NCI-H2081 treated with DMSO at 0.1 percent for 48 hours (cell line): ENCODE measurements at regions not wholly inside any gene's neighbourhood (a gene's known extent, or its start where the extent isn't known, plus 50 kb on each side); places are given as distances from the start of the nearest gene placed in this dataset.

Source experiments
- DNase-seq: peaks from one replicate; lab custom pipeline; 2025; lab: John Stamatoyannopoulos, UW

DNA sequence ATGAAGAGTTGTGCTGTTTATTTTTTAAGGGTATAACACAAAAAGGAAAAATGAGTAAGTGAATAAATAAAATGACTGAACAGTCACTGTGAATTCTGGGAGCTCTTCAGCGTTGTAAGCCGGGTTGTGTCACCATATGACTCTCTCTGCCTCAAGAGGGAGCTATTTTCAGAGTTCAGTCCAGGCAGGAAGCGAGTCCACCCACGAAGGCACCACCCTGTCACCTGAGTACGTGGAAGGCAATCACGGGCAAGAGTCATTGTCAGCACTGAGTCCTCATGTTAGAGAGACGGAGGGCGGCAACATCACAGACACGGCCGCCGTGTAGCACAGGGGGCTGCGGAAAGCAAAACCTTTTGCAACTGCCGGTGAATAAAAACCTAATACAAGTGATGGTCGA lies 227.6 kb downstream of the UTP18 start:
- DNase-seq = no peak

- DNase-seq = no peak
Measured at GRCh38 chr17:51491416-51491815, 231.1 kb downstream of the UTP18 start.

DNA sequence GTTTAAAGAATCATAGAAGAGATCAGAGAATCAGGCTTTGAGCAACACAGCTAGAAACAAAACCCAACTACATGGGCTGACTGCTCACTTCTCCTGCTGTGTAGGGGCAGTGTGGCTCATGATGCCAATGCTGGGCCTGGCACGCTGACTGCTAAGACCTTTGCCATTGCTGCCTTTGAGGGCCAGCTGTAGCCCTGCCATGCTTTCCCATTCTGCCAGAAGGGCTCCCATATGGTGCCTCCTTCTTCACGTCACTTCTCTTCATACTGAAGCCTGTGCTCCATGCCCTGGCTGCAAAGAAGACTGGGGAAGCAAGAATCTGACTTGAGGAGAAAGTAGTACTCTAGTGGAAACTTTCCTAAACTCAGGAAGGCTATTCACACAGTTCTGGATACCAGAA lies 232.9 kb downstream of the UTP18 start:
- no peak for DNase-seq

DNA sequence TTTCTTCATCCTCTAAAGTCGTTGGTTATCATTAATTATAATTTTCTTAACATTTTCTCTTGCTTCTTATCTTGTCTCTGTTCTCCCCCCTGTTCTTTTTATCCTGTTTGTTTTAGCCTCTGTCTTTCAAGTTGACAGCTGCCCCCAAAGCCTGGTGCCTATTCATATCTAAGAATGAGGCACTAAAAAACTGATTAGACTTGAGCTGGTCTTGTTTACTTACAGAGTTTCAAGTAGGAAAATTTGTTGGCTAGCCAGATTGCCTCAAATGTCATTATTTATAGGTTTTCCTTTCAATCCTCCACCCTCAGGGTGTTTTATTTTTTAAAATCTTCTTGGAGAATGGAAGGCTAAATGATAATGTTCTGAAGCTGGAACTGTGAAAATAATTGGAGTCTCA lies 236.0 kb downstream of the UTP18 start:
- DNase-seq = no peak

DNA sequence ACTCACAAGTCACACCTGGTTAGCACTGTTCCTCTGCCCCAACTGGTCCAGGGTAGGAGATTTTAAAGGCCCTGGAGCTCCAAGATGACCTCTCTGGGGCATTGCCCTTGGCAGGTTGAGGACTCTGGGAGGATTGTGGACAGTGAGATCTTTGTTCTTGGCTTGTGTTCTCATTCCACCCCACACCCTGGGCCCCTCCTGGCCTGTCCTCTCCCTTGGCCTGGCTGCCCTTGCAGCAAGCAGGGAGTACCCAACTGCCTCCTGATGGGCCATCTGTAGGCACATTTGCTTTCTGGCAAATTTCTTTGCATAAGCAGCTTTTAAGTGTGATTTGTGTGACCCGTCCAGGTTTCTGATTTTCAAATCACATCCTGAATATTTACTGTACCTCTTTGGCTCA lies 239.6 kb downstream of the UTP18 start:
- DNase-seq = no peak

DNA sequence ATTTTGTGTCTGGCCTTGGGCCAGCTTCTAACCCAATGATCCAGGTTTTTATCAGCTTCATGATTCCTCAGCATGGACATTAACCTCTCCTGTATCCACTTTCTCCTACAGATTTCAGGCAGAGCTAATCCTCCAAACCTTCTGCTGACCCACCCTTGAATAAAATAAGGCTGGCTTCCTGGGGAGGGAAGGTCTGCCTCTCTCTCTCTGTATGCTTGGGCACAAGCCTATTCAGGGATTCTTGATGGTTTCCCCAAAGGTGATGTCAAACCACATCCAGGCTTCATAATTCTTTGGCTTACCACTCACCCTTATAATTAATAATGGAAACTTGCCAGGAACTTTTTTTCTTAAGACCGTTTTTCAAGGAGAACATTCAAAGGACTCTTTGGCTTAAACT lies 240.1 kb downstream of the UTP18 start:
- no peak for DNase-seq

- no peak for DNase-seq
Measured at GRCh38 chr17:51505450-51505849, 245.1 kb downstream of the UTP18 start.

DNA sequence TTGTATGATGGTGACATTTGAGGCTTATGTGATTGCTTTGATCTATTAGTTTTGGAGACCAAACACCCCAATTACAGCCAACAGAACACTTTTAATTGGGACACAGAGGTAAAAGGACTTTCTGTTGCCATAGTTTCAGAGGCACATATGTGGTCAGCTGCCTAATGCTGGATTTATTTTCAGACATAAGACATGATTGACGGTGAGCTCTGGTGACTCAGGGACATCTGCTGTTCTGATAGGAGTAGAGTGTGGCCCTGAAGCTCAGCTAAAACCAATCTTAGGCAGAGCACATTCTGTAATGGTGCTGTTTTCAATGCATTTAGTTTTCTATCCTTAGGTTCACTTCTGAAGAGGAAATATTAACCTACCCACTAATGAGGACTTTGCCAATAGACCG lies 247.1 kb downstream of the UTP18 start:
- peak; percentile 29 for DNase-seq

- no peak for DNase-seq
Measured at GRCh38 chr17:51508048-51508447, 247.7 kb downstream of the UTP18 start.

DNA sequence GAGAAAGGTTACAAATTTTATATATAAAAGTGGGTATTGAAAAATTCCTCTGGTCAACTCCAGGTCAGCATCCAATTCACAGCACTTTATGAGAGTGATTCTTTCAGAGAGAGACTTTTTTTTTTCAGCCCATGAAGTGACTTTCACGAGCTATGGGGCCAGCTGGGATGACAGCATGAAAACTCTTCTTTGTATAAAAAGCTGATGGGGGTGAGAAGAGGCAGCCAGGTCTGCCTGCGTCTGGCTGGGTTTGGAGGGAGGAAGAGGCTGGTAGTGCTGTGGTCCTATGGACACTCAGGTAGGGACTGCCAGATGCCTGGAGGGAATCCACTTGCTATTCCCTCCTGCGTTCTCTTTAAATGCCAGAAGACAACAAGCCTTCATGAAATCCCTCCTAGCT lies 250.6 kb downstream of the UTP18 start:
- no peak for DNase-seq

DNA sequence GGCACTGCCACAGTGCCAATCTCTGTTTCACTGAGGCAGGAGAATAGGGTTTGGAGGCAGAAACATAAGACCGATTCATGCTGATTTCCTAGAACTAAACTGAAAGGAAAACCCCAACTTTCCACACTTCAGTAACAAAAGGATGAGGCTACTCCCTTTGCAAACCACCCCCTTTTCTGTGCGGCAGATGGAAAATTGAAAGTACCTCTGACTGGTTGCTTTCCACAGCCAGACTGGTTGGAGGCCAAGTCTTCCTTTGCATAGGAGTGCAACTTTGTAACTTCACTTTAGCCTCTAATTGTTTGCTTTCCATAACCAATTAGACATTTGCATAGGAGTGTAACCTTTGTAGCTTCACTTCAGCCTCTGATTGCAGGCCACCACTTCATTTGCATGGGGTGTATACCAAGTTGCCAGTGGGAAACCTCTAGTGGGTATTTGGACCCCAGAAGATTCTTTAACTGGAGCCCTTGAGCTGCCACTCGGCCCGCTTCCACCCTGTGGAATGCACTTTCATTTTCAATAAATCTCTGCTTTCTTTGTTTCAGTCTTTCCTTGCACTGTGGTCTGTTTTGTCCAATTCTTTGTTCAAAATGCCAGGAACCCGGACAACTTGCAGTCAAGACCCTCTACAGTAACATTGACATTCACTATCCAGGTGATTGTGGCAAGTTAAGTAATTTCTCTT lies 252.0 kb downstream of the UTP18 start:
- DNase-seq = no peak

DNA sequence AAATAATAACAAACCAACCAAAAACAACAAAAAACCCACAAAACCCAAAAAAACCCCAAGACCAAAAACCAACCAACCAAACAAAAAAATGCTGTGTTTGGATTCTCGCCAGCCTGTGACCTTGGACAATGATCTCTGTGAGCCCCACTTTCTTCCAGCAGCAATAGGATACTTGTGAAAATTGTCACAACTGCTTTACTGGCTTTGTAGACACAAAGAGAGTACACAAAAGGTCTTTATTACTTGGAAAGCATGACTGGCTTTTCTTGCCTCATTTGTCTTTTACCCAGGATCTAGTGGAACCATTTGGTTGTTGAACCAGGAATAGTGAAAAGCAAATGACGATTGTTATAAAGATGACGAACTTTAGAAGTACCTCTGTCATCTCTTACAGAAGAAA lies 256.6 kb downstream of the UTP18 start:
- no peak for DNase-seq

GRCh38 chr17:51524524-51524923 lies 264.2 kb downstream of the UTP18 start:
- no peak for DNase-seq

DNA sequence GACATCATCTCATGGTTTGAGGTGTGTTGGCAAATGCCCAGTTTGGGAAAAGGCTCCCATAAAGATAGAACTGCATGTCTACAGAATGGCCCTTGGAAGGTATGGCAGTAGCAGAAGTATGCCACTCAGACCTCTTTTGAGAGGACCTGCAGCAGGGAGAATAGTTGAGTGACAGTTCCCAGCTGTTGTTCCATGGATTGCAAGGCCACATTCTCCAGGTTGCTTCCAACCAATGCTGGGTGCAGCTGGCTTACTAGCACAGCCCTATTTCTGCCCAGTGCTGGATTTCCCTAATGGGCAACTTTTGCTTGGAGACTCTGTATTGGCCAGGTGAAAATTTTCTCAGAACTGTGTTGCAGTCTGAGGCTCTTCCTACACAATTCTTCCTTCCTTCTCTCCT lies 266.2 kb downstream of the UTP18 start:
- DNase-seq = no peak

- no peak for DNase-seq
Measured at GRCh38 chr17:51527225-51527982, 267.1 kb downstream of the UTP18 start.

DNA sequence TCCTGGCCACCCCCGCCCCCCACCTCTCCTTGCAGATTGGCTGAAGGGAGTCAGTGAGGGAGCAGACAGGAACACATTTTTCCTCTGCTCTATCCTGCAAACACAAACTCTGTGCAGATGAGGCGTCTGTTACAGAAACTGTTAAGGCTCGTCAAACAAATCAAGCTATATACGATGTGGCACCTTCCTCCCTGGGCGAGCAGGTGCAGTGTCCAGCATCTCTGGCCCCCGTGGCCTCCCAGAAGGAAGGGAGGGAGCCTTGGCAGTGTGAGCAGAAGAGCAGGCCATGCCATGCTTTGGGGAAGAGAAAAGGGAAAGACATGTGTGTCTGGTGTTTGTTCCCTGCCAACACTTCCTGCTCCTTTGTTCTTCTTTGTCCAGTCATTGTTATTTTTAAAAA lies 267.8 kb downstream of the UTP18 start:
- DNase-seq = no peak

- no peak for DNase-seq
Measured at GRCh38 chr17:51533219-51533618, 272.9 kb downstream of the UTP18 start.

DNA sequence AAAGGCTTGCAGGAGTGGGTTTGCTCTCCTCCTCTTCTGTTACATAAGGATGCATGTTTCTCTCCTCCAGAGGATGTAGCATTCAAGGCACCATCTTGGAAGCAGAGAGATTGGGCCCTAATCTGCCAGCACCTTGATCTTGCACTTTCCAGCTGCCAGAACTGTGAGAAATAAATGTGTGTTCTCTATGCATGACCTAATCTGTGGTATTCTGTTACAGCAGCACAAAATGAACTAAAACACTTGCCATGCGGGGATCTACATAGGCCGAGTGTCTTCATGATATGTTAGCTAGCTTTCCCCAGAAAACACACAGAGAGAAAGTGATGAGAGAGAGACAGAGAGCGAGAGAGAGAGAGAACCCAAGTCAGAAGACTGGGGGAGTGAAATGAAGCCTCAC lies 273.5 kb downstream of the UTP18 start:
- DNase-seq = no peak

- no peak for DNase-seq
Measured at GRCh38 chr17:51536627-51537026, 276.3 kb downstream of the UTP18 start.

- no peak for DNase-seq
Measured at GRCh38 chr17:51537996-51538550, 277.7 kb downstream of the UTP18 start.

DNA sequence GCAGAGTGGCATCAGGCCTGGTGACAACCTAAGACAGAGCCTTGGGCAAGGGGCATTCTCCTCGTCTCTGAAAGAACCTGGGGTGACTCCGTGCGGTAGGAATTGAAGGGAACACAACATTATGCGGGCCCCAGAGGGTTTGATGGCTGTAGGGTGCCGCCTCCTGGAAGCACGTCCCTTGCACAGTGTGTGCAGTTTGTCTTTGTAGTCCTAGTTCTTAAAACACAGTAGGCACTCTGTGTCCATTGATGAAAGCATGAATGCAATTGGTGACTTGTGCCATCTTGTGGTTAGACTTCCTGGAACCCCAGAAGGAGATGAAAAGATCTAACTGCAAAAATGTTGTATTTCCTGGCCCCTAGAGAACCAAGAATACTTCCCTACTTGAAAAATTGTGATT lies 279.8 kb downstream of the UTP18 start:
- no peak for DNase-seq

- no peak for DNase-seq
Measured at GRCh38 chr17:51541215-51541614, 280.9 kb downstream of the UTP18 start.

DNA sequence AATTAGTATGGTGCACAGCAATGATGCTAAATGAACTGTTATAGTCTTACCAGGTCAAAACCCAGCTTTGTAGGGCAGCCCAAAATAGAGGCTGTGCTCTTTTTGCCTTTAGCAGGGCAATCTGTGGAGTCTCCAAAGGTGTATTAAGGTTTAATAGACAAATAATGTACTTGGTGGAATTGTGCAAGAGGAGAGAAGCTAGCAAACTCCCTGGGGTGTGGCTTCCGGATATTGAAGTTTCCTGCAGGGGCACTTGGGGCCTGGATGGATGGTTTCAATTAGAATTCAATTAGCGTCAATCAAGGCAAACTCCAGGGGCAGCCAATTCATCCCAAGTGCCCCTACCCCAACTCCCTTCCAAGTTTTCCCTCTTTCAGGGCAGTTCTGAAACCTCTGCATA lies 285.8 kb downstream of the UTP18 start:
- no peak for DNase-seq

GRCh38 chr17:51548125-51548524 lies 287.8 kb downstream of the UTP18 start:
- no peak for DNase-seq
